A673 (cell line): ENCODE measurements at regions not wholly inside any gene's neighbourhood (a gene's known extent, or its start where the extent isn't known, plus 50 kb on each side); places are given as distances from the start of the nearest gene placed in this dataset.

Experiments
- BruUV-seq: library from RNA; stranded (reverse); fragments of 400-500 nt; replicated peaks from 2 replicates; lab custom pipeline; 2021; lab: Mats Ljungman, UMichigan
- CTCF ChIA-PET: fragments of 300-600 bp; sonication (Branson Sonifier 250); formaldehyde crosslinking; loops from one replicate; lab custom pipeline; 2022; ENCODE audit warnings: antibody characterized with exemption; lab: Charles Lee
- POLR2A ChIA-PET: fragments of 300-600 bp; sonication (Branson Sonifier 250); formaldehyde crosslinking; loops from one replicate; lab custom pipeline; 2022; ENCODE audit warnings: antibody characterized with exemption; ENCODE audit not compliant: low non-redundant PET; lab: Charles Lee
- DNase-seq: peaks from one replicate; pipeline ENCODE4 v3.0.0-alpha.2; 2015; ENCODE audit warnings: low spot score
- H3K27ac ChIP-seq: fragments of 200-600 bp; sonication (generic); 2 replicates; pipeline ENCODE4 v1.5.1; 2016; ENCODE audit warnings: mixed run types, low read depth, mild to moderate bottlenecking, mixed read lengths, antibody characterized with exemption, low read length; ENCODE audit not compliant: poor library complexity, severe bottlenecking
- H3K27me3 ChIP-seq: fragments of 200-600 bp; sonication (generic); replicated peaks from 2 replicates; pipeline ENCODE4 v1.6.1; 2017; ENCODE audit warnings: mixed run types, low read depth, mild to moderate bottlenecking, mixed read lengths, antibody characterized with exemption, low read length; ENCODE audit not compliant: insufficient read depth, poor library complexity
- H3K36me3 ChIP-seq: fragments of 200-600 bp; sonication (generic); 2 replicates; pipeline ENCODE4 v1.6.1; 2016; ENCODE audit warnings: mixed run types, mild to moderate bottlenecking, mixed read lengths, antibody characterized with exemption, low read length; ENCODE audit not compliant: insufficient read depth, poor library complexity, severe bottlenecking
- H3K4me1 ChIP-seq: fragments of 200-600 bp; sonication (generic); 2 replicates; pipeline ENCODE4 v1.6.1; 2017; ENCODE audit warnings: mixed run types, mild to moderate bottlenecking, mixed read lengths, antibody characterized with exemption, low read length; ENCODE audit not compliant: insufficient read depth, poor library complexity, severe bottlenecking
- H3K4me3 ChIP-seq: fragments of 200-600 bp; sonication (generic); 2 replicates; pipeline ENCODE4 v1.5.1; 2016; ENCODE audit warnings: low read depth, mixed run types, mild to moderate bottlenecking, mixed read lengths, low read length; ENCODE audit not compliant: poor library complexity, severe bottlenecking
- H3K9me3 ChIP-seq: fragments of 200-600 bp; sonication (generic); 2 replicates; pipeline ENCODE4 v1.6.1; 2016; ENCODE audit warnings: mixed run types, low read depth, mild to moderate bottlenecking, mixed read lengths, antibody characterized with exemption, low read length; ENCODE audit not compliant: poor library complexity, severe bottlenecking
- CTCF ChIP-seq: fragments of 300-800, 200-600 bp; sonication (generic); conservative IDR thresholded peaks from 2 replicates; pipeline ENCODE4 v1.5.1; 2017; ENCODE audit warnings: low read depth, mild to moderate bottlenecking, antibody characterized with exemption, low read length, moderate library complexity, mixed read lengths
- EZH2 ChIP-seq: fragments of 200-600 bp; sonication (generic); IDR thresholded peaks from 2 replicates; pipeline ENCODE4 v1.6.1; 2017; ENCODE audit warnings: borderline replicate concordance, low read depth, mild to moderate bottlenecking, mixed read lengths, antibody characterized with exemption, low read length; ENCODE audit not compliant: poor library complexity, severe bottlenecking
- intact Hi-C: fragments of 100-400 bp; cut with micrococcal nuclease; formaldehyde crosslinking; loops from one replicate; pipeline ENCODE4 v1.10.0; 2022; ENCODE audit not compliant: unreplicated experiment

- Histone ChIP-seq H3K27me3 (no peaks in the 10 kb centered on the region), H3K36me3 (no peaks in the 10 kb centered on the region), H3K4me3 (no peak overlapping the region), H3K9me3 (no peaks in the 10 kb centered on the region), H3K4me1 (no peaks in the 10 kb centered on the region), H3K27ac (no peak overlapping the region)
- POLR2A ChIA-PET = no interaction called here
- BruUV-seq = no TSS peak
- no peak for DNase-seq
- CTCF ChIA-PET = no interaction called here
- no peak for TF ChIP-seq CTCF
- no peak for TF ChIP-seq EZH2
- intact Hi-C loops = no loop called here
These were observed 2021.9 kb downstream of the MRPL39 start for GRCh38 chr21:23585419-23585818.

- no peak overlapping the region for H3K27ac ChIP-seq
- no peaks in the 10 kb centered on the region for H3K36me3 ChIP-seq
- H3K9me3 ChIP-seq = no peaks in the 10 kb centered on the region
- H3K4me1 ChIP-seq = no peaks in the 10 kb centered on the region
- CTCF ChIA-PET = interaction anchor here (0.6 kb wide), 1 partner anchor 27 kb away, joined by 3 read pairs; no protein-coding TSS in a partner anchor
- no TSS peak for BruUV-seq
- intact Hi-C loops = no loop called here
- POLR2A ChIA-PET = no interaction called here
- TF ChIP-seq CTCF (no peak), EZH2 (no peak)
- DNase-seq = no peak
- no peak overlapping the region for H3K4me3 ChIP-seq
- H3K27me3 ChIP-seq = no peaks in the 10 kb centered on the region
These were observed 2027.7 kb downstream of the MRPL39 start for GRCh38 chr21:23579573-23579972.

- DNase-seq = no peak
- ChIA-PET CTCF (no interaction called here), POLR2A (no interaction called here)
- Histone ChIP-seq H3K36me3 (no peaks in the 10 kb centered on the region), H3K4me3 (no peak overlapping the region), H3K27me3 (no peaks in the 10 kb centered on the region), H3K9me3 (no peaks in the 10 kb centered on the region), H3K27ac (no peak overlapping the region), H3K4me1 (no peaks in the 10 kb centered on the region)
- intact Hi-C loops = no loop called here
- TF ChIP-seq CTCF (no peak), EZH2 (no peak)
- BruUV-seq = no TSS peak
These were observed 2029.3 kb downstream of the MRPL39 start for GRCh38 chr21:23578027-23578426.
